ENCODE measurements at regions not wholly inside any gene's neighbourhood (a gene's known extent, or its start where the extent isn't known, plus 50 kb on each side); places are given as distances from the start of the nearest gene placed in this dataset.

DNA sequence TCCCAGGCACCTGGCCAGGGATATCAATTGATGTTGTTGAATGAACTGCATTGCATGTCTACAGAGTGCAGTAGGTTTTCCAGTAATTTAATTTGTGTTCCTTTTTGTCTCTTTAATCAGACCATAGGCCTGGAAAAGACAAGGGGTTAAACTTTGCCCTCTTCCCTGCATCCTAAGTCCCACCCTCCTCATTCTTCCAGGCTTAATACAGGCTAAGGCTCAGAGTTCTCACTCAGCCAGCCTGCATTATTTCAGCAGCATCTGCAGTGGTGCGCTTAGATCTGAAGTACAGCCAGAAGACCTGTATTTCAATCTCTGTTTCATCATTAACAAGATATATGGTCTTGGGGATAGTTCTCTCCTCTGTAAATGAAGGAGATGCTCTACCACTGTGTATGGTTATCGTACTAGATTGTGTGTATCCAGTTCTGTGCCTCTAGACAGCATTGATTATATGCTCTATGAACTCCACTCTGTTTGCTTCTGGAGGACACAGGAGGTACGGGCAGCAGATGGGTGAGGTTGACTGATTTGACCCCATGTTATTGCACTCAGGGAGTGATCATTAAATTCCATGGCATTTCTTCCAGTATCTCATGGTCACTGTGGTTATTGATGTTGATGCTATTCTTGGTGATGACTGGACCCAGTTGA is 286.1 kb downstream of the RPS6KC1 start:
- no peaks in the 10 kb centered on the region for H3K9me2 ChIP-seq (ENCODE audit: low read depth, low read length)
- H3F3A ChIP-seq (ENCODE audit: insufficient read depth, low read length): no peaks in the 10 kb centered on the region
- 0 out of 2 replicates have a peak, but pooled peaks cover 4% of the 10 kb centered on the region for H3K27me3 ChIP-seq (ENCODE audit: insufficient read depth, low read length)
- no peak overlapping the region for H3K27ac ChIP-seq (ENCODE audit: low read depth, low read length, poor library complexity, severe bottlenecking)
- H3K4me1 ChIP-seq (ENCODE audit: insufficient read depth, low read length, severe bottlenecking): no peaks in the 10 kb centered on the region
- TF ChIP-seq EZH2 (IDR thresholded peaks at IDR 0.05; ENCODE audit: borderline replicate concordance, low read length): no peak
- TF ChIP-seq, protein P1, sequence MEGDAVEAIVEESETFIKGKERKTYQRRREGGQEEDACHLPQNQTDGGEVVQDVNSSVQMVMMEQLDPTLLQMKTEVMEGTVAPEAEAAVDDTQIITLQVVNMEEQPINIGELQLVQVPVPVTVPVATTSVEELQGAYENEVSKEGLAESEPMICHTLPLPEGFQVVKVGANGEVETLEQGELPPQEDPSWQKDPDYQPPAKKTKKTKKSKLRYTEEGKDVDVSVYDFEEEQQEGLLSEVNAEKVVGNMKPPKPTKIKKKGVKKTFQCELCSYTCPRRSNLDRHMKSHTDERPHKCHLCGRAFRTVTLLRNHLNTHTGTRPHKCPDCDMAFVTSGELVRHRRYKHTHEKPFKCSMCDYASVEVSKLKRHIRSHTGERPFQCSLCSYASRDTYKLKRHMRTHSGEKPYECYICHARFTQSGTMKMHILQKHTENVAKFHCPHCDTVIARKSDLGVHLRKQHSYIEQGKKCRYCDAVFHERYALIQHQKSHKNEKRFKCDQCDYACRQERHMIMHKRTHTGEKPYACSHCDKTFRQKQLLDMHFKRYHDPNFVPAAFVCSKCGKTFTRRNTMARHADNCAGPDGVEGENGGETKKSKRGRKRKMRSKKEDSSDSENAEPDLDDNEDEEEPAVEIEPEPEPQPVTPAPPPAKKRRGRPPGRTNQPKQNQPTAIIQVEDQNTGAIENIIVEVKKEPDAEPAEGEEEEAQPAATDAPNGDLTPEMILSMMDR (IDR thresholded peaks at IDR 0.05; ENCODE audit: low read length): no peak
- no peaks in the 10 kb centered on the region for H4K20me1 ChIP-seq (ENCODE audit: insufficient read depth, low read length)
- no peak overlapping the region for H3K4me3 ChIP-seq (ENCODE audit: low read depth, low read length, poor library complexity, severe bottlenecking)
- H3K4me2 ChIP-seq (ENCODE audit: low read length): no peak overlapping the region
- no peaks in the 10 kb centered on the region for H3K36me3 ChIP-seq (ENCODE audit: insufficient read depth, low read length)
- no peaks in the 10 kb centered on the region for H3K9me3 ChIP-seq (ENCODE audit: low read length)
- H3K9ac ChIP-seq (ENCODE audit: low read length): no peak overlapping the region
- no peak overlapping the region for H2AFZ ChIP-seq (ENCODE audit: low read length)
- H3K79me2 ChIP-seq (ENCODE audit: insufficient read depth, low read length): no peaks in the 10 kb centered on the region

- H3K36me3 ChIP-seq (ENCODE audit: insufficient read depth, low read length): no peaks in the 10 kb centered on the region
- no peaks in the 10 kb centered on the region for H4K20me1 ChIP-seq (ENCODE audit: insufficient read depth, low read length)
- no peaks in the 10 kb centered on the region; the same call in 1 of the 2 replicates for H3K9me3 ChIP-seq (ENCODE audit: low read length)
- H3K79me2 ChIP-seq (ENCODE audit: insufficient read depth, low read length): no peaks in the 10 kb centered on the region
- H3K4me2 ChIP-seq (ENCODE audit: low read length): no peak overlapping the region
- no peak overlapping the region for H3K27ac ChIP-seq (ENCODE audit: low read depth, low read length, poor library complexity, severe bottlenecking)
- no peak overlapping the region for H2AFZ ChIP-seq (ENCODE audit: low read length)
- no peaks in the 10 kb centered on the region for H3F3A ChIP-seq (ENCODE audit: insufficient read depth, low read length)
- no peak overlapping the region for H3K9ac ChIP-seq (ENCODE audit: low read length)
- no peaks in the 10 kb centered on the region for H3K9me2 ChIP-seq (ENCODE audit: low read depth, low read length)
- H3K4me1 ChIP-seq (ENCODE audit: insufficient read depth, low read length, severe bottlenecking): no peaks in the 10 kb centered on the region
- no peak overlapping the region for H3K4me3 ChIP-seq (ENCODE audit: low read depth, low read length, poor library complexity, severe bottlenecking)
- TF ChIP-seq, protein P1 (IDR thresholded peaks at IDR 0.05; ENCODE audit: low read length): no peak
- TF ChIP-seq EZH2 (IDR thresholded peaks at IDR 0.05; ENCODE audit: borderline replicate concordance, low read length): no peak
- H3K27me3 ChIP-seq (ENCODE audit: insufficient read depth, low read length): 0 out of 2 replicates have a peak, but pooled peaks cover 4% of the 10 kb centered on the region
Observed at GRCh38 chr1:213340593-213340992, 289.6 kb downstream of the RPS6KC1 start.

DNA sequence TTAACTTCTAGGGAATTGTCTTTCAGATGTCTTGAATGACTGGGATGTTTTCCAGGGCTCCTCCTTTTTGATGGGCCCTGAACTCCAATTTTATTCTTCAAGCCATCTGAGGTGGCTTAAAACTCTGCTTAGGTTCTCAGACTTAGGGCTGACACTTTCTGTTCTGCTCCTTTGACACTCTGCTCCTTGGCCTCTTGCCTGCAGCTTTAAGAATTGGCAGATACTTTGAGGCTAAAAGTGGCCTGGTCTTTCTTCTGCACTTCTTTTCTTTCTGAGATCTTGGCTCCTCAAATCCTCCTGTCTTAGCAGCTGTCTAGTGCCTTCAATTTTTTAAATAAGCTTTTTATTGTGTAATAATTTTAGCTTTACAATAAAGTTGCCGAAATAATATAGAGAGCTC is 294.6 kb downstream of the RPS6KC1 start:
- no peaks in the 10 kb centered on the region for H3K36me3 ChIP-seq (ENCODE audit: insufficient read depth, low read length)
- no peaks in the 10 kb centered on the region for H3K79me2 ChIP-seq (ENCODE audit: insufficient read depth, low read length)
- no peaks in the 10 kb centered on the region for H3K4me1 ChIP-seq (ENCODE audit: insufficient read depth, low read length, severe bottlenecking)
- H3K9me2 ChIP-seq (ENCODE audit: low read depth, low read length): no peaks in the 10 kb centered on the region
- no peaks in the 10 kb centered on the region; the same call in 1 of the 2 replicates for H3K9me3 ChIP-seq (ENCODE audit: low read length)
- H3K4me2 ChIP-seq (ENCODE audit: low read length): no peak overlapping the region
- no peak overlapping the region for H3K9ac ChIP-seq (ENCODE audit: low read length)
- no peak for TF ChIP-seq EZH2 (IDR thresholded peaks at IDR 0.05; ENCODE audit: borderline replicate concordance, low read length)
- TF ChIP-seq, protein P1 (IDR thresholded peaks at IDR 0.05; ENCODE audit: low read length): no peak
- 0 out of 2 replicates have a peak, but pooled peaks cover 7% of the 10 kb centered on the region for H3K27me3 ChIP-seq (ENCODE audit: insufficient read depth, low read length)
- H3K27ac ChIP-seq (ENCODE audit: low read depth, low read length, poor library complexity, severe bottlenecking): no peak overlapping the region
- no peak overlapping the region for H3K4me3 ChIP-seq (ENCODE audit: low read depth, low read length, poor library complexity, severe bottlenecking)
- H2AFZ ChIP-seq (ENCODE audit: low read length): no peak overlapping the region
- no peaks in the 10 kb centered on the region for H3F3A ChIP-seq (ENCODE audit: insufficient read depth, low read length)
- no peaks in the 10 kb centered on the region for H4K20me1 ChIP-seq (ENCODE audit: insufficient read depth, low read length)

All from OCI-LY1 (cell line).